Activated CD4-positive, alpha-beta T cell treated with anti-CD3 and anti-CD28 coated beads, Interleukin-2, amount 50 U/mL, for 1 hour (primary cell): ENCODE measurements at regions not wholly inside any gene's neighbourhood (a gene's known extent, or its start where the extent isn't known, plus 50 kb on each side); places are given as distances from the start of the nearest gene placed in this dataset.

ENCODE experiments used
- DNase-seq: peaks from one replicate; pipeline ENCODE4 v3.0.0-alpha.2; 2020

DNA sequence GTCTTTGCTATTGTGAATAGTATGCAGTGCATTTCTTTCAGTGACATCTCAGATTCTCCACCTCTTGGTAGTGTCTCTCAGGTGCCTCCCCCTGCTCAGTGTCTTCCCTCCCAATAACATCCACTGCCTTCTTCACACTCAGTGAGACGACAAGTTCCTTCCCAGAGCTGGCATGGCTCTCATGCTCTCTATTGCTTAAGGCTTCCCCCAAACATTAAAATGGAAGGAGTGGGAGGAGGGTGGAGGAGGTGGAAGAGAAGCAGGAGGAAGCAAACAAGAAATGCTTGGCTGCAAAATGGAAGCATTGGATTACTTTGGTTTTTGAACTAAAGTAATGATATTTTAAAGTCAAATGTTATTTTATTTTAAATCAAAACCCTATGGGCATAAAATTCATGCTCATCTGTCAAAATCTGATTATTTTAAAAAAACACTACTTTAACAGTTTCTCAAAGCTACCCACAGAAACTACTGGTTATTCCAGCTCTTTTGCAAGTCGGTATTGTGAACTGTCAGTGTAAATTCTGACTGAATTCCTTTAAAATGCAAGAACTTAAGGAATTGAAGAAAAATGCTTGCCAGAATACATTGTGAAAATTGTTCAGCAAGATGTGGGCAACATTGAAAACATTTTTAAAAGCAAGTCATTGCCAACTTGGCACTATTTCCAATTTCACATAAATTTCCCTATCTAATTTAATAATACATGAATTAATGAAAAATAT is 727.6 kb upstream of the ARGLU1 start:
- no peak for DNase-seq

GRCh38 chr13:107293924-107294323 is 726.0 kb upstream of the ARGLU1 start:
- no peak for DNase-seq

- DNase-seq, result no peak
Observed at GRCh38 chr13:107291875-107292274, 723.9 kb upstream of the ARGLU1 start.

DNA sequence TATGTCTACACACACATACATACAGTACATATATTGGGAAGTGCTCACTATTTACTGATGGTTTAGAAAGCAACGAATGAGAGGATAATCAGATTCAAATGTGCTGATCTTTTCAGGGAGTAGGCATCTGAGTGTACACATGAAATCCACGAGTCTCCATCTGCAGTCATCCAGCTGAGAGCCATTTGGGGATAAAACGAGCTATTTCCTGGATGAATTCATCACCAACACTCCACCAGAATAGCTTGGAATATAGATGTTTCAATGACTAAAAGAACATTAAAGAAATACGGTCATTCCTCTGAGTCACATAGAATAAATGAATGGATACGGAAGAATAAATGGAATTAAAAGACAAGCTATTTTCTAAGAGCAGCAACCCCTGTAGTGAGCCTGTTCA is 721.6 kb upstream of the ARGLU1 start:
- no peak for DNase-seq

GRCh38 chr13:107284173-107284572 is 716.2 kb upstream of the ARGLU1 start:
- DNase-seq, result no peak

DNA sequence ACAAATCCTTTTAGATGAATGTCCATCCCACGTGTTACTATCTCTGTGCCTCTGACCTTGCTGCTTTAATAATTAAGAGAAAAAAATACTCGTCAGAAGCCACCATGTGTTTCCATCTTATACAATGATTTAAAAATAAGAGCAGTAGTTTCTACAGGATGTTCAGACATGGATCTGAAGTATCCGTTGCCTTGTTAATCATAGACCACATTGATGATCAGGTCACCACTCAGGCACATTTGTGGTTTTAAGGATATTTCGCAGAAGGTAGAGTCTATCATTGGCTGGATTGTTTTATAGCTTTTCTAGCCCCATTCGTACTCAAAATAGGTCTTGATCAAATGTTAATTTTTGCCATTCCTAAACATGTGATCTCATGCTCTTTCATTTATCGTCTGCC is 710.0 kb upstream of the ARGLU1 start:
- no peak for DNase-seq

- DNase-seq, result no peak
Observed at GRCh38 chr13:107276936-107277335, 709.0 kb upstream of the ARGLU1 start.

GRCh38 chr13:107275945-107276614 is 708.1 kb upstream of the ARGLU1 start:
- no peak for DNase-seq

DNA sequence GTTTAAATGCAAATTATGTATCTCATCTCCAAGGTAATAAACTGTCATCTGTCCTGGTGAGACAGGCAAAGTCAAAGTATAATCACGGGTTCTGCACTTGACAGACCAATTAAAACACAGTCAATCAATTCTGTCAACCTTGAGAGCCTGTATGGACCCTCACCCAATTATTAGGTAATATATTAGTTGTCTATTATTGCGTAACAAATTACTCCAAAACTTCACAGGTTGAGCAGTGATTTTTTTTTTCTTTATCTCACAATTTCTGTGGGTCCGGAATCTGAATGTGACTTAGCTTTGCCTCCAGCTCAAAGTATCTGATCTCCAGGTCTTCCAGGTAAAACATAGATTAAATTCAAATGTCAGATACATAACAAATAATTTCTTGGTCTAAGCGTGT is 707.4 kb upstream of the ARGLU1 start:
- DNase-seq, result no peak

- no peak for DNase-seq
Observed at GRCh38 chr13:107271227-107271626, 703.3 kb upstream of the ARGLU1 start.

- no peak for DNase-seq
Observed at GRCh38 chr13:107266657-107267056, 698.7 kb upstream of the ARGLU1 start.

DNA sequence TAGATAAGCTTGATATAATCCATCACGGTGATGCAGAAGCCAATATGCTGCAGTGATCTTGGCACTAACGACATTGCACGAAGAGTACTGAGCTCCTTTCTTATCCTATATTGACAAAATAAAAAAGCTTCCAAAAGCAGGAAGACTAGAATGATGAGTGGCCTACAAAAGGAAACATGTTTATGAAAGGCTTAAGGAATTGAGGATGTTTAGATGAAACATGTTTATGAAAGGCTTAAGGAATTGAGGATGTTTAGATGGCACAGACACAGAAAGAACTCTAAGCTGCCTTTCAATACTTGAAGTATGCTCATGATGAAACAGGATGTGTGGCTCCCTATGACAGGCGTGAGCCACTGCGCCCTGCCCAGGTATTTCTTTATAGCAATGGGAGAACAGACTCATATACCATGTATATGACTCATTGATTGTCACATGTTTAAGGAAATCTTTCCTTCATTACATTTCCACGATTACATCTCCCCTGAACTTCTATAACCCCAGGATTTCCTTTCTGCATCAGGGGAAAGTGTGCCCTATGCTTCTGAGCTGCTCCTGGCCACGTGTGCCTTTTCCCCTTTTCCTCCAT is 690.8 kb upstream of the ARGLU1 start:
- no peak for DNase-seq

- no peak for DNase-seq
Observed at GRCh38 chr13:107254392-107254791, 686.5 kb upstream of the ARGLU1 start.

DNA sequence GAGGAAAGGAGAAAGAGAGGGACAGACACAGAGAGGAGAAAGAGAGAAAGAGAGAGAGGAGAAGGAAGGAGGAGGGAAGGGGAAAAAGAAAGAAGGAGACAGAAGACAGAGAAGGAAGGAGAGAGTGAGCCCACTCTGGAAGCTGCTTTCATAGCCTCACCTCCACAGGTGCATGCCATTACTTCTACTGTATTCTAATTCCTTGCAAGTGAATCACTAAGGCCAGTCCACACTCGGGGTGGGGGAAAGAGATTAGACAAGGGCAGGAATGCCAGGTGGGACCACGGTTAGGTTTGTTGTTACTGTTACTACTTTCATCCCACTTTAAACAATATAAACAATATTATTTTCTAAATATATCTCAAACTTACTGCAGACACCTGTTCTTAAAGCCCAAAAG is 684.5 kb upstream of the ARGLU1 start:
- no peak for DNase-seq

- no peak for DNase-seq
Observed at GRCh38 chr13:107252021-107252420, 684.1 kb upstream of the ARGLU1 start.

GRCh38 chr13:107251341-107251740 is 683.4 kb upstream of the ARGLU1 start:
- DNase-seq, result no peak

- no peak for DNase-seq
Observed at GRCh38 chr13:107250628-107251027, 682.7 kb upstream of the ARGLU1 start.

DNA sequence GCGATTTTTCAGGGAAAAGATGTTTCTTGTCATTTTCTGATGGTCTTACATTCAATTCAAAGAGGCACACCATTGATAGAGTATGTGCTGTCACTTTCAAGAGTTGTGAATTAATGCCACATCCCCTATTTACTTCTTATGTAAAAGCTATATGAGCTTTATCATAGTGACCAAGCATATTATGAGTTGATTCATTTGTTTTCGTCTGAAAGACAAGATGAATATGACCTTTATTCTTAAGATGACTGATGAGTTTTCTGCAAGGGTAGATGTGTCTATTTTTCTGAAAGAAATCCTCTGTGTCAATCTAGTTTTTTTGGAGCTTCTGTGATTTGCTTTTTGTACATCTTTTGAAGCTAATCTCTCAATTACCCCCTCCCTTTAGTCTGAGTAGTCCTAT is 676.3 kb upstream of the ARGLU1 start:
- DNase-seq, result no peak

- DNase-seq, result no peak
Observed at GRCh38 chr13:107242138-107242537, 674.2 kb upstream of the ARGLU1 start.

GRCh38 chr13:107241381-107241780 is 673.4 kb upstream of the ARGLU1 start:
- no peak for DNase-seq

GRCh38 chr13:107239213-107239612 is 671.3 kb upstream of the ARGLU1 start:
- no peak for DNase-seq

- DNase-seq, result no peak
Observed at GRCh38 chr13:107238262-107238981, 670.5 kb upstream of the ARGLU1 start.

DNA sequence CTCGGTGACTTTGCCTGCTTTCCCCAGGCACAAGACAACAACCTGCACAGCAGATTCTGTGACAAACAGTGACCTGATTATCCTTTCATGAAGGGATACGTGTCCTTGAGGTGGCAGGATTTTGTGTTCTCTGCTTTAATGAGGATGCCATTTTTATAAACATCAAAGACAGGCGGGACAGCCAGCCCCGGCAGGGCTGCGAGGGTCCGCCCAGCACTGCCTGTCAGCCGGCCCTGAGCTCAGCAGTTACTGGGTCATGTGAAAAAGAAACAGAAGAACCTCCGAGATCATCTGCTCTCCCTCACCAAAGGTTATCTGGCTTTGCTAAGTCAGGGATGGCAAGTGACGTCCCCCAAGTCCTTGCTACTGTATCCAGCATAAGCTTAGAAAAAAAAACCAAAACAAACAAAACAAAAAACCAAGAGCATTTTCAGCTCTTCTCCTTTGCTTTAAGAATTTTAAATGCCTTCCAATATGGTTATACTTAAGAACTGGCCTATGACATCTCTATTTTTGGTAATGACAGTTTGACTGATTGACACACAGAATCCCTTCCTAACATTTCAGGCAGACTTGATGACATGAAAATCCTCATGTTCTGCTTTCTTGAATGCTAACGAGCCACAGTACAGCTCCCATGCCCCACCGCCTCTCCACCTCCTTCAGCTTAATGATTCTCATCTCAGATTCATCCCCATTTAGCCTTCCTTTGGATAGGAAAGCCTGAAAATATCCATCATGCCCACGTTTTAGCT is 666.6 kb upstream of the ARGLU1 start:
- no peak for DNase-seq
